IPS-20b (cell line): ENCODE measurements at regions not wholly inside any gene's neighbourhood (a gene's known extent, or its start where the extent isn't known, plus 50 kb on each side); places are given as distances from the start of the nearest gene placed in this dataset.

Experiments used
- H3K27ac ChIP-seq: one replicate; pipeline ENCODE4 v1.5.1; 2013; ENCODE audit warnings: low read length
- H3K27me3 ChIP-seq: 2 replicates; pipeline ENCODE4 v1.6.1; 2013; ENCODE audit warnings: mild to moderate bottlenecking, low read length, inconsistent platforms; ENCODE audit not compliant: insufficient read depth
- H3K36me3 ChIP-seq: 2 replicates; pipeline ENCODE4 v1.6.1; 2013; ENCODE audit warnings: low read depth, mild to moderate bottlenecking, inconsistent platforms, low read length, moderate library complexity; ENCODE audit not compliant: insufficient read depth
- H3K4me1 ChIP-seq: 2 replicates; pipeline ENCODE4 v1.6.1; 2013; ENCODE audit warnings: mild to moderate bottlenecking, control low read depth, inconsistent platforms, low read length, moderate library complexity; ENCODE audit not compliant: insufficient read depth
- H3K4me3 ChIP-seq: 2 replicates; pipeline ENCODE4 v1.5.1; 2013; ENCODE audit warnings: mild to moderate bottlenecking, low read length, inconsistent platforms
- H3K9ac ChIP-seq: 2 replicates; pipeline ENCODE4 v1.6.1; 2013; ENCODE audit warnings: low read depth, mild to moderate bottlenecking, inconsistent platforms, low read length, moderate library complexity
- H3K9me3 ChIP-seq: 2 replicates; pipeline ENCODE4 v1.6.1; 2013; ENCODE audit warnings: mild to moderate bottlenecking, low read depth, low read length, inconsistent platforms; ENCODE audit not compliant: insufficient read depth

GRCh38 chr7:46715579-46715978 is 794.5 kb upstream of the IGFBP3 start:
- Histone ChIP-seq H3K27me3 (no peaks in the 10 kb centered on the region), H3K27ac (no peak overlapping the region), H3K4me1 (no peaks in the 10 kb centered on the region), H3K9me3 (no peaks in the 10 kb centered on the region), H3K9ac (no peak overlapping the region), H3K36me3 (no peaks in the 10 kb centered on the region), H3K4me3 (no peak overlapping the region)

- H3K9ac ChIP-seq = no peak overlapping the region
- no peaks in the 10 kb centered on the region for H3K36me3 ChIP-seq
- no peaks in the 10 kb centered on the region for H3K27me3 ChIP-seq
- H3K4me1 ChIP-seq = no peaks in the 10 kb centered on the region
- no peak overlapping the region for H3K27ac ChIP-seq
- H3K9me3 ChIP-seq = no peaks in the 10 kb centered on the region
- no peak overlapping the region for H3K4me3 ChIP-seq
Measured at GRCh38 chr7:46714904-46715303, 793.8 kb upstream of the IGFBP3 start.

GRCh38 chr7:46713868-46714596 is 793.0 kb upstream of the IGFBP3 start:
- Histone ChIP-seq H3K9ac (no peak overlapping the region), H3K4me1 (no peaks in the 10 kb centered on the region), H3K9me3 (no peaks in the 10 kb centered on the region), H3K4me3 (no peak overlapping the region), H3K27me3 (no peaks in the 10 kb centered on the region), H3K27ac (no peak overlapping the region), H3K36me3 (no peaks in the 10 kb centered on the region)

GRCh38 chr7:46710927-46711326 is 789.9 kb upstream of the IGFBP3 start:
- H3K4me3 ChIP-seq = no peak overlapping the region
- no peaks in the 10 kb centered on the region for H3K9me3 ChIP-seq
- no peak overlapping the region for H3K27ac ChIP-seq
- H3K36me3 ChIP-seq = no peaks in the 10 kb centered on the region
- no peak overlapping the region for H3K9ac ChIP-seq
- H3K4me1 ChIP-seq = no peaks in the 10 kb centered on the region
- H3K27me3 ChIP-seq = no peaks in the 10 kb centered on the region

GRCh38 chr7:46707973-46708372 is 786.9 kb upstream of the IGFBP3 start:
- Histone ChIP-seq H3K27me3 (no peaks in the 10 kb centered on the region), H3K27ac (no peak overlapping the region), H3K4me1 (no peaks in the 10 kb centered on the region), H3K36me3 (no peaks in the 10 kb centered on the region), H3K4me3 (no peak overlapping the region), H3K9me3 (no peaks in the 10 kb centered on the region), H3K9ac (no peak overlapping the region)

GRCh38 chr7:46705386-46706255 is 784.5 kb upstream of the IGFBP3 start:
- H3K9me3 ChIP-seq = no peaks in the 10 kb centered on the region
- H3K36me3 ChIP-seq = no peaks in the 10 kb centered on the region
- H3K27me3 ChIP-seq = no peaks in the 10 kb centered on the region
- no peak overlapping the region for H3K9ac ChIP-seq
- H3K27ac ChIP-seq = no peak overlapping the region
- H3K4me1 ChIP-seq = no peaks in the 10 kb centered on the region
- no peak overlapping the region for H3K4me3 ChIP-seq

- Histone ChIP-seq H3K4me1 (no peaks in the 10 kb centered on the region), H3K36me3 (no peaks in the 10 kb centered on the region), H3K27ac (no peak overlapping the region), H3K4me3 (no peak overlapping the region), H3K9me3 (no peaks in the 10 kb centered on the region), H3K9ac (no peak overlapping the region), H3K27me3 (no peaks in the 10 kb centered on the region)
Measured at GRCh38 chr7:46696741-46697140, 775.7 kb upstream of the IGFBP3 start.

- Histone ChIP-seq H3K4me3 (no peak overlapping the region), H3K36me3 (no peaks in the 10 kb centered on the region), H3K9ac (no peak overlapping the region), H3K4me1 (no peaks in the 10 kb centered on the region), H3K27me3 (no peaks in the 10 kb centered on the region), H3K9me3 (no peaks in the 10 kb centered on the region), H3K27ac (no peak overlapping the region)
Measured at GRCh38 chr7:46695051-46695708, 774.1 kb upstream of the IGFBP3 start.

GRCh38 chr7:46694058-46694457 is 773.0 kb upstream of the IGFBP3 start:
- H3K27ac ChIP-seq = no peak overlapping the region
- H3K4me1 ChIP-seq = no peaks in the 10 kb centered on the region
- H3K9ac ChIP-seq = no peak overlapping the region
- no peaks in the 10 kb centered on the region for H3K36me3 ChIP-seq
- H3K4me3 ChIP-seq = no peak overlapping the region
- H3K27me3 ChIP-seq = no peaks in the 10 kb centered on the region
- no peaks in the 10 kb centered on the region for H3K9me3 ChIP-seq

- no peak overlapping the region for H3K4me3 ChIP-seq
- H3K27ac ChIP-seq = no peak overlapping the region
- H3K4me1 ChIP-seq = no peaks in the 10 kb centered on the region
- no peak overlapping the region for H3K9ac ChIP-seq
- H3K9me3 ChIP-seq = no peaks in the 10 kb centered on the region
- H3K27me3 ChIP-seq = no peaks in the 10 kb centered on the region
- H3K36me3 ChIP-seq = no peaks in the 10 kb centered on the region
Measured at GRCh38 chr7:46687203-46687602, 766.1 kb upstream of the IGFBP3 start.

GRCh38 chr7:46685051-46685450 is 764.0 kb upstream of the IGFBP3 start:
- Histone ChIP-seq H3K9ac (no peak overlapping the region), H3K9me3 (no peaks in the 10 kb centered on the region), H3K27ac (no peak overlapping the region), H3K4me3 (no peak overlapping the region), H3K36me3 (no peaks in the 10 kb centered on the region), H3K4me1 (no peaks in the 10 kb centered on the region), H3K27me3 (no peaks in the 10 kb centered on the region)
